HG03045 (cell line): ENCODE measurements at regions not wholly inside any gene's neighbourhood (a gene's known extent, or its start where the extent isn't known, plus 50 kb on each side); places are given as distances from the start of the nearest gene placed in this dataset.

ENCODE experiments used
- ATAC-seq: cut with Tn5 transposase; IDR thresholded peaks from one replicate; pipeline ENCODE4 v1.9.1; 2021; ENCODE audit warnings: mild to moderate bottlenecking, moderate library complexity; ENCODE audit not compliant: unreplicated experiment

GRCh38 chr1:220366269-220366668 is 94.0 kb upstream of the RAB3GAP2 start:
- no peak for ATAC-seq

DNA sequence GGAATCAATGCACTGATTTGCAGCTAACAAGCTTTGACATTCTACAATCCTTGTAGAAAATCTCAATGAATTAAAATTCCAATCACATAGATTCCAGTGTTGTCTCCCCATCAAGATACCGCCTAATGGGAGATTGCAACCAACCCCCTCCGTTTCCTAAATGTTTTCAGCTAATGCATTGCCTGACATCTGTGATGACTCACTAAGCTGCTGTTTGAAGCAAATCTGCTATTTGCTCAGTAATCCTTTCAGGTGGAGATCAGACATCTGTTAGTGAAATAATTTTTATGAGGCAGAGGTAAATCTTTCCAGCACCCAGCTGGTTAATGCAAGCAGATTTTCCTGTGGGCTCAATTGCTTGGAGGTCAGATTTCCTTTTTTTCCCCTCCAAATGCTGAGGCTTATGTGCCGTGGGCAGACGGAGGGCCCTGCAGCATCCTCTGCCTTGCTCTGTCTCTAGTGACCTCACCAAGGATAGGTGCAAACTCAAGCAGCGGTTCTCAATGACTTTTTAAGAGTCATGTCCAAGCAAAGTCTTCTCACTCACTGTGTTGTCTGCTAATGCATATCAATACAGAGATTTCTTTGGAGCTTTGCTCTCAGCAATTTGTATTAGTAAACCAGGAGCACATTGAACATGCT is 91.1 kb upstream of the RAB3GAP2 start:
- no peak for ATAC-seq

DNA sequence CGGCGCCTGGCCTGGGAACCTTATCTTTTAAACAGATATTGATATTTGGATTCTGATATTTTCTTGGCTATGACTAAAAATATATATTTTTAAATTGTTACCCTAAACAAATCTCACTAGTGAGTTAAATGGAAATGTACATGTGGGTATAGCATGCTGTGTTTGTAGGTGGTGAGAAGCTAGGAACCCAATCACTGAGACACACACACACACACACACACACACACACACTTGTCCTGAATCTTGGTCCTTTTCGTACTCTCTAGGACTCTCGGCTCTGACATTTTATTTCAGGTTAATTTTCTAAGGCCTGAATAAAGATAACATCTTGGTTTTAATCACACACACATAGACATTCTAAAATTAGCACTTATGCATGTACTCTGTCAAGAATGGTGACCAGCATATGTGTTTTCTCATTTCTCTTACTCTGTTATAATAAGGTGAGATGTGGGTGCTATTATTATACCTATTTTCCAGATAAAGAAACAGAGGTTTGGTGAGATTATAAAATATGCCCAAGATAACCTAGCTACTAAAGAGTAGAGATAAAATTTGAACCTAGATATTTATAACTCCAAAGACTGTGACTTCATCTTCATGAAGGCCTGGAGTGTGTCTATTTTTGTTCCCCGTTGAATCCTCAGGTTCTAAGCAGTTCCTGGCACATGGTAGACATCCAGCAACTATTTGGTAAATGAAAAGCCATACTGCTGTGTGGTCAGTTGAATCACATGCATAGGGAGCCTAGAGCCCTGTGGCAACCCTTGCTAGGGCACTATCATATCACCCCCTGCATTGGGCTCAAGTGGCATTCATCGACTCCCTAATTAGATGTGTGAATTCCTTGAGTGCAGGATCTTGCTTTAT is 85.0 kb upstream of the RAB3GAP2 start:
- no peak for ATAC-seq

DNA sequence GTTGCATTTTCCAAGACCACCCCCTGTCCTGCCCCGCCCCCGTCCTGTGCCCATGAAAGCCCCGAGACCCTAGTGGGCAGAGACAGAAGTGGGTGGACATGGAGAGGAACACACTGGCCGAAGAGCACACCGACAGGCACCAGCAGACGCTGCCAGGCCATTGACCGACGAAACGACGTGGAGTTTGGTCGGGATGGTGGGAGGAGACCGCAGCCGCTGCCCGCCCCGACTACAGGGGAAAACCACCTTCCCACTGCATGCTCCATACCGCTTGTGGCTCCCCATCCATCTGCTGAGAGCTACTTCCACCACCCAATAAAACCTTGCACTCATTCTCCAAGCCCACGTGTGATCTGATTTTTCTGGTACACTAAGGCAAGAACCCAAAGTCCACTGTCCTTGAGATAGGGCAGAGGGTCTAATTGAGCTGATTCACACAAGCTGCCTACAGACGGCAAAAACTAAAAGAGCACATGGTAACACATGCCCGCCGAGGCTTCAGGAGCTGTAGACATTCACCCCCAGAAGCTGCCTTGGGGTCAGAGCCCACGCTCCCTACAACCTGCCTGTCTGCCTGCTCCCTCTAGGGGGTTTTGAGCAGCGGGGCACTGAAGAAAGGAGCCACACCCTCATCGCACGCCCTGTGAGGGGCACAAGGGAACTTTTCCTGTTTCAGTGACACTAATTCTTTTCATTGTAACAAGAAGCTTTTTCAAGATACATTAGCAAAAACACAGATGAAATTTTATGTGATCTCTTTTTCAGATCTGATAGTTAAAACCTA is 81.2 kb upstream of the RAB3GAP2 start:
- no peak for ATAC-seq

DNA sequence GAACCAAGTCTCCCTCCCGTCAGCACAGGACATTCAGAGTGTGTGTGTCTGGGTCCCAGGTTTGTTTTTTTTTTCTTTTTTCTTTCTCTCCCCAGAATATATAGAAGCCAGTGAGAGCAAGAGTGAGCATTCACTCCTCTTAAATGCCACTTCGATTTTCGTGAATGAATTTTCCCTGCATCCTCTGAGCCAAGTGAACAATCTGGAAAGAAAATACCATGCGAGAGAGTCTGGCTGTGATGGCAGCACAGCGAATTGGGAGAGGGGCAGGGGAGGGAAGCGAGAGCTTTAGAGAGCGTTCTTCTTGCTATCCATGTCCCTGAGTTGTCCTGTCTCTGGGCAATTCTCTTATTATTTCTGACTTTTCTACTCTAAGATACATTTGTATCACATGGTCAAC is 76.0 kb upstream of the RAB3GAP2 start:
- no peak for ATAC-seq

DNA sequence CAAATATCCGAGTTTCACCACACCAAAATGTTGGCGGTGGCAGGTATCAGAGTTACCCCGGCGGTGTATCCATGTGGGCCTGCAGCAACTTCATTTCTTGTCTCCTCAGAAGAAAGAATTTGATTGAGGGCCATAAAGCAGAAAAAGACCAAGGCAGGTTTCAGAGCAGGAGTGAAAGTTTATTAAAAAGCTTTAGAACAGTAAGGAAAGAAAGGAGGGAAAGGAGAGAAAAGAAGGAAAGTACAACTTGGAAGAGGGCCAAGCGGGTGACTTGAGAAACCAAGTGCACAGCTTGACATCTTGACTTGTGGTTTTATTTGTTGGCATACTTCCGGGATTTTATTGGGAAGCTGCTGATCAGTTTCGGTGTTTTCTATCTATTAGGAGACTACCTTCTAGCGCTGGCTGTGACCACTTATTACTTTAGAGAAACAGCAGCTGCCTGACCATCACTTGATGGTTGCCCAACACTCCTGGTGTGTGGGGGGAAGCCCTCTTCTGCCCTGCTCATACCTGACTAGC is 75.5 kb upstream of the RAB3GAP2 start:
- no peak for ATAC-seq

GRCh38 chr1:220344745-220345144 is 72.5 kb upstream of the RAB3GAP2 start:
- peak; percentile 76 for ATAC-seq

DNA sequence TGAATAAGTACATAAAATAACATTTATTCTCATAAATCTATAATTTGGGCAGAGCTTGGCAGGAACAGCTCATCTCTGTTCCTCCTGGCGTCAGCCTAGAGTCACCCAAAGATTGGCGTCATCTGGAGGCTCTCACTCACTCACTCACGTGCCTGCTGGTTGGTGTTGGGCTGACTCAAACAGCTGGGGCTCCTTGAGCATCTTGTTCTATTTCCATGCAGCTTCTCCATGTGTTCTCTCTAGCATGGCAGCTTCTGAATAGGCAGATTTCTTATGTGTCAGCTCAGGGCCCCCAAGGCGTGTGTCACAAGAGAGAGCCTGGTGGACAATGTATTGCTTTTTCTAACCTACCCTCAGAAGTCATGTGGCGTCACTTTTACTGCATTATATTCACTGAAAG is 70.6 kb upstream of the RAB3GAP2 start:
- ATAC-seq, result no peak

- ATAC-seq, result no peak
These were observed 68.9 kb upstream of the RAB3GAP2 start for GRCh38 chr1:220341126-220341525.

DNA sequence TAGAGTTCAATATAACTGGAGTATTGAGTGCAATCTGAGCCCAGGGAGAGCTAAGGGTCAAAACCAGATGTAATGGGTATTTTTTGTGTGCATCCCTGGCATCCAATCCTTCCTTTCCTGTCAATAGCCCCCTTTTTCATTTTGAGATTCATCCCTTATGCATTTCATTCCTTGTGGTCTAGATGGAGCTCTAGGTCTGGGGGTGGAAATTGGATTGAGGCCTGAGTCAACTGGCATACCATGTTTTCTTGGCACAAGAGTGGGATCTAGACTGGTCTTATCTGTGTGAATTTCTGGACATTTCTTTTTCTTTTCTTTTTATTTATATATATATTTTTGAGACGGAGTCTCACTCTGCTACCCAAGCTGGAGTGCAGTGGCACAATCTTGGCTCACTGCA is 67.3 kb upstream of the RAB3GAP2 start:
- ATAC-seq, result no peak

DNA sequence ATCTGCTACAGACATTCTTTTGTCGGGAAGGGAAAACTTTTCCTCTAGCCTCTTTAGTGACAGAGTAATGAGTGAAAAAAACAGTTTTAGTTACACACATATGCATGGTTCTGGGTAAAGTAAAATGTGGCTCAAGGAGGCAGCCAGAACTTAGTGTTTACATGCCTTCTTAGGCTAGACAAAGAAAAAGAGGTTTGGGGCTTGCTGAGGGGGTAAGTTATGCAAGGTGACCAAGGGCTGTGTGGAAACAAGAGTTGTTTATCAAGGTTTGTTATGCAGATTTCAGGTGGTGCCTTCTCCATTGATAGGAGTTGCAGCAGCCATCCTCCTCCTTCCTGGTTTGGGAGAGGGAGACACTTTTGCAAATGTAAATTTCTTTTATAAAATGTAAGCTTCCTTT is 66.5 kb upstream of the RAB3GAP2 start:
- no peak for ATAC-seq

DNA sequence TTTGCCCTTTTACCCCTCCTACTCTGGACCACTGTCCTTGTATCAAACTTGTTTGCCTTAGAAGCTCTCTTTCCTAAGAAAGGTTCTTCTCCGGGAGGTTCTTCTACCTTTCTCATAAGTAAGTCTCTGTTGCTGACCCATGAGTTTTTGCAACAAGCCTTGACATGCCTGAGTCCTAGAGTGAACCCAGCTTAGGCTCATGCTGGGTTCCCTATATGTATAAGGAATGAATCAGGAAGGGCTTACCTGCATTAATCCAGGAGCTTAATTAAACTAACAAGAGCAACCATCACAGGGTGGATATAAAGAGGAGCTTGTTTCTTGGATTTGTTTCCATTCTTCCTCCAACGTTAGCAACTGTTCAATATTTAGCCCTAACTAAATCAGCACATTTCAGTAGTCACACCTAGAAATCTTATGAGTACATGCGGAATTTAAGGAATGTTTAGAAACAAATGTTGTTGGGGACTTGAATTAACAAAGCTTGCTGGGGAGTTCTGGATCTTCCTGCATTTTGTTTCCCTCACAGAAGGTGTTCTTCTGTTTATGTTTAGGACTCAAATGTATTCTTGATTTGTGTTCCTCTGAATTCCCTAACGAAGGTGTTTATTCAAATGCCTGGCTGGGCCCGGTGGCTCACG is 64.3 kb upstream of the RAB3GAP2 start:
- ATAC-seq, result no peak

DNA sequence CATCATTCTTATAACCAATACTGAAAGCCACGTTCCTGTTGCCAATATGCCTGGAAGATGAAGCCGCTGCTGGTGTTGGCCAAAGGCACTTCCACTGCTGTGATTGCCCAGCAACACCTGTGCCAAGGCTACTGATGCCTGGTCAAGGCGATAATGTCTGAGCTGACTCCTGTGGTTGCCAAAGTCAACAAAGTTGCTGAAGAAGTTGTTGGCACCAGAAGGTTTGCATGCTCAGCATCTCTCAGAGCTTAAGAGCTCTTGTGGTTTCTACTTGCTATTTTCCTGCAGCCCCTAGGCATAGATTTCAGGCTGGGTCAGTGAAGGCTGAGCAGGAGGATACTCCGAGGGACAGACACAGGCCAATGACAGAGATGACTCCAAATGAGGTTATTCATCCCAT is 63.4 kb upstream of the RAB3GAP2 start:
- ATAC-seq, result no peak

- no peak for ATAC-seq
These were observed 59.1 kb upstream of the RAB3GAP2 start for GRCh38 chr1:220331318-220331717.

DNA sequence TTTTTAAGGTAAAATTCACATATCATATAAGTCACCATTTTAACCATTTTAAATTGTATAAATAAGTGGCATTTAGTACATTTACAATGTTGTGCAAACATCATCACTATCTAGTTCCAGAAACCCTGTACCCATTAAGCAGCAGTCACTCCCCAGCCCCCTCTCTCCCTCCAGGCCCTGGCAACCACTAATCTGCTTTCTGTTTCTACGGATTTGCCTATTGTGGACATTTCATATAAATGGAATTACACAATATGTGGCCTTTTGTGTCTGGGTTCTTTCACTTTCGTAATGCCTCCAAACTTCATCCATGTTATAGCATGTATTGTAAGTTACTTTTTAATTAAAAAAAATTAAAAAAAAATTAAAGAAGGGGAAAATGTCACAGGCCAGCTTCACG is 58.0 kb upstream of the RAB3GAP2 start:
- ATAC-seq, result no peak

- no peak for ATAC-seq
These were observed 54.9 kb upstream of the RAB3GAP2 start for GRCh38 chr1:220327106-220327505.

DNA sequence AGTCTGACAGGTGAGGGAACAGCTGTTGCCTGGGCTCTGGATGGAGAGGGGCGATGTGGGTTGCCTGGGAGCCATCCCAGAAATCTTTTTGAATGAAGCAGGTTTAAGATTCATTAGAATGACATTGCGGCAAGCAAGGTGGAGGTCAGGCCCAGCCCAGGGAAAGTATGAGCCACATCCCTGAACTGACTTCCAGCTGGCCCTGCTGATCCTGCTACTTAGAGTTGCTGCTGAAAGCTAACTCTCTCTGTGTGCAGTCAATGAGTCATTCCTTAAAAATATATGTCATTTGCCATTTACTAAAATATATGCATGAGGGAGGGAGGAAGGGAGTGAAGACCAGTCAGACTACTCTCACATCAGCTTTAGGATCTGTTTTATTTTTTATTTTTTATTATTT is 54.3 kb upstream of the RAB3GAP2 start:
- no peak for ATAC-seq

DNA sequence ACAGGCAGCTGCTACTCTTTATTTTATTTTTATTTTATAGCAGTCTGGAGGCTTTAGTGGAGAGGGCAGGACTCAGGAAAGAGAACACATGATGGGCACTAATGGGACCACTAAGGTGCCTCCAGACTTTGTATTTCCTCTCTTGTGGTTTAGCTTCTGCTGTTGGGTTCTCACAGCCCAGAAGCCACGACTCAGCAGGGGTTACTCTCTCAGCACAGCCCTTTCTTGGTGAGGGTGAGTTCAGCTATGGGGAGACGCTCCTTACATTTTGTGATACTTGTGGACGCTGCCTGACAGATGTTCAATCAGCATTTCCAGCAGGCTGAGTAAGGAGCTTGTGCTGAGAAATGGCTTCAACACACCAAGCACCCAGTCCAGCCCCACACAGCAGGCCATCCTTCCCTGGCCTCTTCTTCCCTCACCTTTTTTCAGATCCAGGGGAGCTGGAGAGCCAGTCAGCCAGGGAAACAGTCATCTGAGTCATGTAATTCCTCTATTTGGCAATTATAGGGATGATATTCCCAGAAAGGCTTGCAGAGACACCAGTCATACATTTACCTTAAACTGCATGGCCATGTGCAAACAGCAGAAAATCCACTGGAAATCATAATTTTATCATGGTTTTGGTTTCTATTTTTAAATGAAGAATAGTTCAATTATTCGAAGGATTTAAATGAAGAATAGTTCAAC is 53.2 kb upstream of the RAB3GAP2 start:
- ATAC-seq, result no peak

DNA sequence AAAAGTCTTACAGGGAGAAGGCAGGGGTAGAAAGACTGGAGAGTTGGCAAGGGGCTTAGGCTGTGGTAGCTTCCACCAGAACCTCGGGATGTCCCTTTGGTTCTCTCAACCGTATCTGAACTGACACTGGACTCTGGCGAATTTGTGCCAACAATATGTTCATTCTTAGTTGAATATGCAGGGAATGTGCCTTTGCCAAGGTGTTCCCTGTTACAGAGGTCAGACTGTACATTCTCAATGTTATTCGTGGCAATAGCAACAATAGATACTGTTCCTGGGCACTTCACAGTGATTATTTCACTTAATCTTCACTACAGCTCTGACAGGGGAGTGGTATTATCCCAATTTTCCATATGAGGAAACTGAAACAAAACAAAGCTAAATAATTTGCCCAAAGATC is 51.5 kb upstream of the RAB3GAP2 start:
- no peak for ATAC-seq

GRCh38 chr1:220322570-220322969 is 50.3 kb upstream of the RAB3GAP2 start:
- ATAC-seq, result no peak
